ENCODE measurements at regions not wholly inside any gene's neighbourhood (a gene's known extent, or its start where the extent isn't known, plus 50 kb on each side); places are given as distances from the start of the nearest gene placed in this dataset.

GRCh38 chr3:88996691-88997090, 110.7 kb upstream of the EPHA3 start:
- no peak overlapping the region for H3K4me3 ChIP-seq (ENCODE audit: low read depth in 2 of 2, low read length in 2 of 2)
- no peak for ATAC-seq
- in situ Hi-C loops (cut with HindIII; ENCODE audit: low pct_unique_long_range_greater_than_20kb, low sequenced_read_pairs) = no loop called here
- DNase-seq (ENCODE audit: low read depth, low spot score) = no peak
- H3K27me3 ChIP-seq (ENCODE audit: control insufficient read depth, insufficient read depth, low read length) = no peaks in the 10 kb centered on the region
- no peak overlapping the region for H3K27ac ChIP-seq (ENCODE audit: low read length)
- BruUV-seq (replicated peaks) = no TSS peak
- POLR2A ChIA-PET = no interaction called here
- CTCF ChIA-PET = interaction anchor here (0.5 kb wide), 1 partner anchor 9 kb away, joined by 3 read pairs; no protein-coding TSS in a partner anchor
- TF ChIP-seq TCF7L2 (IDR thresholded peaks at IDR 0.05; ENCODE audit: low read depth, low read length) (no peak), REST (IDR thresholded peaks at IDR 0.05; ENCODE audit: insufficient read depth in 1 of 2, low read depth in 2 of 2, low read length in 1 of 2) (no peak), SIN3A (IDR thresholded peaks at IDR 0.05; ENCODE audit: borderline replicate concordance, insufficient read depth, low read depth, low read length) (no peak), POLR2AphosphoS5 (IDR thresholded peaks at IDR 0.05; ENCODE audit: low read depth, low read length) (no peak), CTCF (IDR thresholded peaks at IDR 0.05) (no peak)
- H3K4me1 ChIP-seq (ENCODE audit: control insufficient read depth, insufficient read depth, low read length) = no peaks in the 10 kb centered on the region
- intact Hi-C loops (cut with micrococcal nuclease; ENCODE audit: unreplicated experiment) = no loop called here
- H3K36me3 ChIP-seq (ENCODE audit: control insufficient read depth, insufficient read depth, low read length) = no peaks in the 10 kb centered on the region
- no peaks in the 10 kb centered on the region for H3K9me3 ChIP-seq (ENCODE audit: control insufficient read depth, insufficient read depth, low read depth, low read length)

GRCh38 chr3:88997260-88997659, 110.2 kb upstream of the EPHA3 start:
- BruUV-seq (replicated peaks) = no TSS peak
- no peak overlapping the region for H3K4me3 ChIP-seq (ENCODE audit: low read depth in 2 of 2, low read length in 2 of 2)
- ChIA-PET POLR2A (no interaction called here), CTCF (interaction anchor here (0.5 kb wide), 1 partner anchor 10 kb away, joined by 3 read pairs; no protein-coding TSS in a partner anchor)
- no peak for DNase-seq (ENCODE audit: low read depth, low spot score)
- in situ Hi-C loops (cut with HindIII; ENCODE audit: low pct_unique_long_range_greater_than_20kb, low sequenced_read_pairs) = no loop called here
- H3K36me3 ChIP-seq (ENCODE audit: control insufficient read depth, insufficient read depth, low read length) = no peaks in the 10 kb centered on the region
- intact Hi-C loops (cut with micrococcal nuclease; ENCODE audit: unreplicated experiment) = no loop called here
- TF ChIP-seq CTCF (IDR thresholded peaks at IDR 0.05) (no peak), REST (IDR thresholded peaks at IDR 0.05; ENCODE audit: insufficient read depth in 1 of 2, low read depth in 2 of 2, low read length in 1 of 2) (no peak), TCF7L2 (IDR thresholded peaks at IDR 0.05; ENCODE audit: low read depth, low read length) (no peak), SIN3A (IDR thresholded peaks at IDR 0.05; ENCODE audit: borderline replicate concordance, insufficient read depth, low read depth, low read length) (no peak), POLR2AphosphoS5 (IDR thresholded peaks at IDR 0.05; ENCODE audit: low read depth, low read length) (no peak)
- H3K4me1 ChIP-seq (ENCODE audit: control insufficient read depth, insufficient read depth, low read length) = no peaks in the 10 kb centered on the region
- no peak overlapping the region for H3K27ac ChIP-seq (ENCODE audit: low read length)
- no peak for ATAC-seq
- H3K27me3 ChIP-seq (ENCODE audit: control insufficient read depth, insufficient read depth, low read length) = no peaks in the 10 kb centered on the region
- H3K9me3 ChIP-seq (ENCODE audit: control insufficient read depth, insufficient read depth, low read depth, low read length) = no peaks in the 10 kb centered on the region

Measured in Panc1 (cell line).